ENCODE measurements at regions not wholly inside any gene's neighbourhood (a gene's known extent, or its start where the extent isn't known, plus 50 kb on each side); places are given as distances from the start of the nearest gene placed in this dataset.

DNA sequence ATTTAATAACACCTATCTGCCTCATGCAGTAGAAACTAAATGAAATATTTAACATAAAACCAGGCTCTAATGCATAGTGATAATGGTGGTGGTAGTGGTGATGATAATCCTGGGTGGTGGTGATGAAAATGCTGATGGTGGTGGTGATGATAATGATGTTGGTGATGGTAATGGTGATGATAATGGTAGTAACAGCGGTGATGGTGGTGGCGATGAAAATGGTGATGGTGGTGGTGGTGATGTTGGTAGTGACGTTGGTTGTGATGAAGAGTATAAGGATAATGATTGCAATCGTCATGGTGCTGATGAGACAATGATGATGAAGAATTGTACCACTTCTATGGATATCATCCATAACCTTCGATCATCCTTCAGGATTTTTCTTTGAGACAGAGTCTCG lies 173.7 kb upstream of the CDH11 start:
- DNase-seq, result no peak

DNA sequence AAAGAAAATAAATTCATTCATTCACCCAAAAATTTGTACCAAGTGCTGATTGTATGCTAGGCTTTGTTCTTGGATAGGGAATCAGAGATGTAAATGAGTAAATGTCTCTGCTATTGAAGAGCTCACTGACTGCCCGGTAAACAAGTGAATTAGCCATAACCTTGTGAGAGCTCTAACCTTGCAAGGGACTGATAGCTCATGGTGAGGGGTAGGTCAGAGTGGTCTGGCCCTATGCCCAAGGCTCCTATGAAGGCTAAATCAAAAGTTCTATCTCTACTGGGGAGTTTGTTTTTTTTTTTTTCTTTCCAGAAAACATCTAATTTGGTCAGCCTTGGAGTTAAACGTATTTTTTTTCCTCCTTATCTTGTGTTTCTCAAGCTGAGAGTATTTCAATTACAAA lies 172.8 kb upstream of the CDH11 start:
- no peak for DNase-seq

GRCh38 chr16:65294165-65294564 lies 172.3 kb upstream of the CDH11 start:
- DNase-seq, result no peak

GRCh38 chr16:65289022-65289421 lies 167.2 kb upstream of the CDH11 start:
- DNase-seq, result no peak

- DNase-seq, result no peak
These were observed 165.4 kb upstream of the CDH11 start for GRCh38 chr16:65287307-65287706.

DNA sequence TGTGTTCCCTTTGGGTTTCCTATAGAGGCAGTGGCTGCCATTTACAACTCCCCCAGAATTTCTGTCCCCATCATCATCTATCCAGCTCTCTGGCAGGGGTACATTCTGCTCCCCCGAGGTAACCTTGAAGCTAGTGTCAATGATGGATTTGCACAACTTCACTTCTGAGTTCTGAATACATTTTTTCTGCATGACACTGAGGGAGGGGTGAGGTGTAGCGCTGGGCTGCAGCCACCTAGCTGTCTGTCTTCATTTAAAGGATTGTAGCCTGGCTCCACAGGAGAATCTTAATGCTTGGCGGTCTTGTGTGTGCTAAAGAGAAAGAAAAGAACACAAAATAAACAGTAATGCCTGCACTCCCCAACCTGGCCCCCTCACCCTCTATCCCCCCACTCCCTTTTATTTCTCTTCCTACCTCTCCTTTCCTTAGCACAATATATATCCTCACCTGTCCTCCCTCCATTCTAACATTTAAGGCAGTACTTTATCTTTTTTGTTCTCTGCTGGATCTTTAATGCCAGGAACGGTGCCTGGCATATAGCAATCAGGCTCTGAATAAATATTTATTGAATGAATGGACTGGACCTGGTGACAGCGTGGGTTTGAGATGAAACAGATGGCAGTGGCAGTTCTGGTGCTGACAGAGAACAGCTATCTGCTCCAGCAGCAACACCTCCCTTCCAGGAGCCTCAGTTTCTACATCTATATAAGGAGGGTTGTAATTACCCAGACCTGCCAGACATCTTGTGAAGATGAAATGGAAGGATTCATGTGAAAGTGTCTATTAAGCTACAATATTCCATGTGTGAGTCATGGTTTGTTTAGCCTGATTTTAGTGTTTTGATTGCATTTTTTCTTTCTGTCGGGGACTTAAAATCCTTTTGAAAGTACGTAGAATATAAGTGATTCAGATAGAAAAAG lies 163.5 kb upstream of the CDH11 start:
- DNase-seq, result no peak

GRCh38 chr16:65284626-65285025 lies 162.8 kb upstream of the CDH11 start:
- DNase-seq, result no peak

DNA sequence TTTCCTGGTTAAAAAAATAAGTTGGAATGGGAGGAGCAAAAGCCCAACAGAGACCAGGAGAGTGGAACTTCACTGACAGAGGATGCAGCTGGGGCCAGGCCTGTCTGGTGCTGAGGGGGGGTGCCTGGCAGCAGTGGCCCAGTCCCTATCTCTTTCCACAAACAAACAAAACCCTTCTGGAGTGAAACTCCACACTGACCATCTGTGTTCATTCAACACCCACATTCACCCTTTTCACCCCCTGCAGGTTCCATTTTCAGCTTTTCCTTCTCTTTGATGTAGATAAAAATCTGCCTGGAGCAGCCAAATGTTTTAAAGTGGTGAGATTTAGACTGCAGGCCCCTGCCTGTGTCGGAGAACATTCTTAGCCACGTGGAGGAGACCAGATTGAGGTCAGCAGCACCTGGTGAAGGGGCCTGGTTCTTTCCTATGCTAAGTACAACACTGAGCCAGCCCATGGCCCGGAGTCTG lies 161.4 kb upstream of the CDH11 start:
- DNase-seq, result no peak

DNA sequence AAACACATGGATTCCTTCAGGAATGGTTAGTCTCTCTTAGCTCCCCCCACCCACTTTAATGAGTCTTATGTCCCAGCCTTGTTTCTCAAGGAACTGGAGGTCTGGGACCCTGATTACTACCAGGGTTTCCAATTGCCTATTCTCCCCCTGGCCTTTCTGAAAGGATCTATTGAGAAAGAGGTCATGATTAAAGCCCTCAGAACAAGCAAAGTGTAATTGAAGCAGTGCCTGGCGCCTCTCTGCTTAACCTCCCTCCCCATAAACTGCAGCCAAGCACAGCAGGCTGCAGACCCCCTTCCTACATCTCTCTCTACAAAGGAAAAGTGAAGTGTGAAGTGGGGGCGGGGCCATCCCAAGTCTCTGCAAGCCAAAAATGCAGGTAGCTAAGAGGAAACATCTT lies 159.7 kb upstream of the CDH11 start:
- DNase-seq, result no peak

- DNase-seq, result no peak
These were observed 159.1 kb upstream of the CDH11 start for GRCh38 chr16:65280845-65281512.

DNA sequence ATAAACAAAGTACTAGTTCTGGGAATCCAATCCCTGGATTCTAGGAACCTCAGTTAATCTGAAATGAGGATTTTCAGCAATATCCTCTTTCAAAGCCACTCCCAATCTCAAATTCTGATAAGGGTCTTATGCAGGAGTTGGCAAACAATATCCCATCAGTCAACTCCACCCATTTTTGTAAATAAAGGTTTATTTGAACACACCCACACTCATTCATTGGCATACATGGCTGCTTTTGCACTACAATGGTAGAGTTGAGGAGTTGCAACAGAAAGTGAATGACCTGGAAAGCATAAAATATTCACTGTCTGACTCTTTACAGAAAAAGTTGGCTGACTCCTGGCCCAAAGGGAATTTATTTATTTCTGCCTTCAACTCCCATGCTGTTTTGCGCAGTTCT lies 157.7 kb upstream of the CDH11 start:
- no peak for DNase-seq

- DNase-seq, result no peak
These were observed 157.0 kb upstream of the CDH11 start for GRCh38 chr16:65278874-65279273.

DNA sequence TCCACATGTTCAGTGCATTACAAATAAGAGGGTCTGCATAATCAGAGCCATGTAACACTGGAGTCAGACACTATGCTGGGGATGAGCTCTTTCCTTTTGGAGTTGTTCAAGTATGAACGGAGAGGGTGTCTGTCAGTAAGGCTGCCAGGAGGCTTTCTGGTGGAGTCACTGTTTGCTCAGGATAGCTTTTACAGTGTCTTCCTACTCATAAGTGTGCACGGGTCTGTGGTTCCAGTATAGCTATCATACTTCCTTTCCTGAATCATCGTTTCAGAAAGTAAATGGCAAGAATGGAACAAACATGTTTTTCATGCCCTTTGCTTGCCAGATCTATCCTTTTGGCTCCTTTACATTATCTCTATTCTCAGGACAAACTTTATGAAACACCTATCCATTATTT lies 152.7 kb upstream of the CDH11 start:
- DNase-seq, result no peak

DNA sequence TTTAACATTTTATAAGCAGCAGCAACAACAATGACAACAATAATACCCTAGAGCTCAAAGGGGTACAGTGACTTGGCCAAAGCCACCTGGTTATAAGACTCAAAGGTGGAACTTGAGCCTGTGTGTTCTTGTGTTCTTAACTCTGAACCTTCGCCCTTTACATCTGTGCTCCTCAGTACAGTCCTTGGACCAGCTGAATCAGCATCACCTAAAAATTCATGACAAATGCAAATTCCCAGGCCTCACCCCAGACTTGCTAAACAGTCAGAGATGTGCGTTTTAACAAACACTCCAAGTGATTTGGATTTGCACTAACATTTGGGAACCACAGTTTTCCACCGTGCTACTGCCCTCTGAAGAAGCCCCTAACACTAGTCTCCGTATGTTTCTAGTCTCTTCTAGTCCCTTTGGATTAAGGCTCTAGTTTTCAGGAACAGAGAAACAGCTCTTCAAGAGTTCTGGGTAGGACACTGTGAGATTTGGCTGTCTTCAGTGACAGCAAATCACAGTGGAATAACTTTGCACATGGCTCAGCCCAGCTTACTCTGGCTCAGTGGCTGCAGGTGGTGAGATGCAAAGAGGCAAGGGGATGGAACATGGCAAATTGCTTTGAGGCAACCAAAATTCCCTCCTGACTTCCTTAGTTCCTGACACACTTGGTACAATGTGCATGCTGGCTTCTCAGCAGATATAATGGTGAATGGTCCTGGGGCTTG lies 151.0 kb upstream of the CDH11 start:
- DNase-seq, result no peak

- no peak for DNase-seq
These were observed 150.1 kb upstream of the CDH11 start for GRCh38 chr16:65271996-65272395.

DNA sequence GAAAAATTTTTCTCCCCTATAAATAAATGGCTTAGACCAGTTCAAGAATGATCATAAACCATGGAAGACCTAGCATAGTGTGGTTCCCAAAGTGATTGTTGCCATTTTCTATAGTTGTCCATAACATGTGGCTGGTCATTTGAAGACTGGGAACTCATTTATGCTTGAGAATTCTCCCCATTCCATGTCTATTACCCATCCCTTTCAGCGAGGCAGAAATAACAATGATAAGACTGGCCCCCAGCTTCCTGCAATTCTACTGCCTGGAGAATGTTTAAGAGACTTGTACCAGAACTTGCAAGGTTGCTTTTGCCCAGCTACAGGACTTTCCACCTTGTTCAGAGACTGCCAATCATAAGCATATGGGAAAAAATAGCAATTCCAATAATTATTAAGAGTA lies 146.5 kb upstream of the CDH11 start:
- no peak for DNase-seq

GRCh38 chr16:65263896-65264295 lies 142.0 kb upstream of the CDH11 start:
- no peak for DNase-seq

- peak; percentile 54 for DNase-seq
These were observed 138.9 kb upstream of the CDH11 start for GRCh38 chr16:65260746-65261145.

DNA sequence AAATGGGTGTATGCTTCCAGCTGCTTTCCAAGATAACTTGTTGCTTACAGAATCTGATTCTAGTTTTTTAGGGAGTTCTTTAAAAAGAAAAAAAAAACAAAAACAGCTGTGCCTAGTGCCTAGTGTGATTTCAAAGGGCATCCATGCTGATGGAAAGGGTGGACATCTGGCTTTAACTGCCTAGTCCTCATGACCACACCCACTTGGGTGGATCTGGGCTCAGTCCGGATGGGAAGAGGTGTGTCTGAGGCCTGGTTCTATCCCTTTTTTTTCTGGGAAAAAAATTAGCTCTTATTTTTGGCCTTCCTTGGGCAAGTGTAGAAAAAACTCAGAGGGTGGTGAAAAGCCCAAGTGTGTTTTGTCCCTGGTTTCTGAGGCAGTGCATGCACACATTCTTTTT lies 132.3 kb upstream of the CDH11 start:
- no peak for DNase-seq

DNA sequence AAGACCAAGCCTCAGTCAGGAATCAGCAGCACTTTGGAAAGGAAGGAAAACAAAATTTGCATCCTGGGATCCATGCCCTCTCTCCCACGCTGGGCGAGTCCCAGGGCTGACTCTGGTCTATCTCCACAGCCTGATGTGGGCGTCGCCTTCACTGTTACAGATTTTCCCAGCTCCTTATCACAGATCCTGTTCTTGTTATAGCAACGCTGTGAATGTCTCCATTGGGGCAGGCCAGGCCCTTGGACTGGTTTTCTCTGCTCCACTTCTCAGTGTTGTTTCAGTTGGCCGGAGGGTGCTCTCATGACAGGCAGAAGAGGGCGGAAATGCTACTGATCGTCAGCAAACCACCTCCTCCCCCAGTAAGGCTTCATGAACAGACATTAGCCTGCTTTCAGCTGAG lies 127.9 kb upstream of the CDH11 start:
- DNase-seq, result no peak

GRCh38 chr16:65244787-65245186 lies 122.9 kb upstream of the CDH11 start:
- DNase-seq, result no peak

DNA sequence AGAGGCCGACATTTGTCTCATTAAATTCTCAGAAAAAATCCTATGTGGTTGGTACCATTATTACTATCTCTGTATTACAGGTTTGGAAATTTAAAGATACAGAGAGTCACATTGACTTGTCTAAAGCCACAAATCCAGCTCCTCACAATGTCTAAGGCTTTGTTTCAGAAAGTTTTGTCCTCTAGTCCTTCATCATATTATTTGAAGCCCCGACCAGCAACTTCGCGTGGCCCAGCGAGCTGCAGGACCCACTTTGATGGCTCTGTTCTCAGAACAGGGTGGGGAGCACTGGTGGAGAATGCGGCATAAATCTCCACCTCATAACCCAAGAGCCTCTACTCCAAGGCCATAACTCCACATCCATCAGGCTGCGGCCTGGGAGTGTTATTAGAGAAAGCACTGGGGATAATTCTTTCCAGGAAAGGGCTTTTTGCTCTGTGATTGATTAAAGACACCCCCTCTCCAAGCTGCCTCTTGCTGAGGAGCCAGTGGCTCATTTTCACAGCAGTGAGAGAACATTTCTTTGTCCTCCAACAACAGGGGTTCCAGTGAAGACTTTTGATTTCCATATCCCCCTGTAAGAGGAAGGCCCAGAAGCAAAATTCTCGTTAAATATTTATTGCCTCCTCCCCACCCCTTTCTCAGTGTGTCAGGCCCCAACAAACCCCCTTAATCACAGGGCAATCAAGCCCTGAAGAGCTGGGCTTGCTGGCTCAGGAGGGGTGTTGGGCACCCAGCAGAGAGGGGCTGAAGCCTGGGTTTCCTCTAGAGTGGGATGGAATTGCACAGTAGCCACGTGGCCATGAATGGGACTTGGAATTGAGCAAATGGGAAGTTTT lies 113.7 kb upstream of the CDH11 start:
- no peak for DNase-seq
